ENCODE measurements at regions not wholly inside any gene's neighbourhood (a gene's known extent, or its start where the extent isn't known, plus 50 kb on each side); places are given as distances from the start of the nearest gene placed in this dataset.
A peak's percentile ranks its signal among the peaks of the same experiment; 100 is the strongest.
"Not testable (repeated sequence)": the region's sequence is repeated elsewhere in the genome, so short reads cannot be mapped to it uniquely, and the experiment has no call there.

DNA sequence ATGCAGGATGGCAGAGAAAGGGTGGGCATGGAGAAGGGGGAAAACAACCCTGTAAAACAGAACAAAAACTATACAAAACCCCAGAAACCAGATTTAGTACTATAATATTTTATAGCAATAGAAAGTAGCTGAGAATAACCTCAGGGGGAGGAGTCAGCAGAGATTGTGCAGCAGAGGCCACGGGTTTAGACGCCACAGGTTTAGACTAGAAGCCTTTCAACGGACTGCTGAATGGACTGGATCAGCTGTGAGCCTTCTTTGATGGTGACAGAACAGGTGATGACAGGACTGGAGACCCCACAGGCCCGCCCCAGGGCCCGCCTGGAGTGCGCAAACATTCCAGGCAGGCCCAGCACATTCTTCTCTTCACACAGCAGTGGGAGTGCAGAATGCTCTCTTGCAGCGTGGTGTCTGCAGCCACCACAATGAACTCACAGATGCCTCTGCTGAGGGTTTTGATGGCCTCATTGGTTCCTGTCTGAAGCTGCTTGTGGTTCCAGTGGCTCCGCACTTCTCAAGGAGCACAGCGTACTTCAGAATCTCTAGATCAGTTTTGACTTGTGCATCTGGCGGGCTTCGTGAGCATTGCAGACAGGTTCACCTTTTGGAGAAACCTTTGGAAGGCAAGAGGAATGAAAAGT lies 65.6 kb downstream of the PPIAL4D start:
- CTCF ChIA-PET; DNase-seq; ATAC-seq (ENCODE audit: low read depth); H3K27me3 Mint-ChIP-seq; H3K9ac ChIP-seq (ENCODE audit: low read length); H3K36me3 ChIP-seq (replicated peaks in 1 of 2; ENCODE audit: control extremely low read depth in 1 of 2, control insufficient read depth in 1 of 2, extremely low read depth in 1 of 2, insufficient read depth in 2 of 2, low read length in 1 of 2); H3K4me1 ChIP-seq (ENCODE audit: control insufficient read depth in 2 of 2, insufficient read depth in 2 of 2, low read length in 2 of 2); H3K79me2 ChIP-seq (ENCODE audit: control insufficient read depth, insufficient read depth, low read length); H3K9me3 ChIP-seq (ENCODE audit: control extremely low read depth in 1 of 3, control insufficient read depth in 2 of 3, insufficient read depth in 1 of 3, low read length in 2 of 3); H3K4me1 Mint-ChIP-seq; intact Hi-C loops (cut with micrococcal nuclease); H3K4me2 ChIP-seq (replicated peaks; ENCODE audit: low read depth, low read length, poor library complexity, severe bottlenecking); H3K4me3 ChIP-seq (ENCODE audit: control extremely low read depth in 1 of 5, extremely low read depth in 1 of 5, insufficient read depth in 1 of 5, low read depth in 2 of 5, low read length in 4 of 5); POLR2A ChIA-PET; H3K27me3 ChIP-seq (replicated peaks in 1 of 4; ENCODE audit: control extremely low read depth in 1 of 4, control insufficient read depth in 3 of 4, insufficient read depth in 4 of 4, low read length in 3 of 4); H4K20me1 ChIP-seq (ENCODE audit: control insufficient read depth, insufficient read depth, low read length, poor library complexity, severe bottlenecking); H2AFZ ChIP-seq (ENCODE audit: insufficient read depth, low read depth, low read length, poor library complexity, severe bottlenecking); H3K4me3 Mint-ChIP-seq; H3K27ac Mint-ChIP-seq; H3K9me3 Mint-ChIP-seq (ENCODE audit: insufficient read depth); H3K27ac ChIP-seq (ENCODE audit: low read length in 2 of 2): not testable (repeated sequence)
- whole genome bisulfite sequencing (ENCODE audit: insufficient coverage) = 82% methylated on average over 3 of the region's 11 CpGs

DNA sequence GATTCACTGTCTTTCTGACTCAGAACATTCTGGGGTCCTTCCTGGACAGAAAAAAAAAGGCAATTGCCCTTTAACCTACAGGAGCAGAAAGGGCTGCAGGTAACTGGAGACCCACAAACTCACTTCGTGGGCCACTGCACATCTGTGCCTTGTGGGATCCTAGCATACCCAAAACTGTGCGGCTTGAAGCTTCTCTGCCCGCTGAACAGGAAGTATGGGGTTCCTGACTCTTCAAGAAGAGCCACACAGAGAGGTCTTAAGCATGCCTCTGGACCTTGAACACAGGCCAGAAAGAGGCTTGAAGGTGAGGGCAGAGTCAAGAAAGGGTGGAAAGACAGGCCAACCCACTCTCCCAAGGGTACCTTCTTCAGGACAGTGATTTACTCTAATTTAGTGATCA lies 67.6 kb downstream of the PPIAL4D start:
- H3K4me3 Mint-ChIP-seq; H3K9ac ChIP-seq (ENCODE audit: low read length); POLR2A ChIA-PET; H4K20me1 ChIP-seq (ENCODE audit: control insufficient read depth, insufficient read depth, low read length, poor library complexity, severe bottlenecking); H3K9me3 ChIP-seq (ENCODE audit: control extremely low read depth in 1 of 3, control insufficient read depth in 2 of 3, insufficient read depth in 1 of 3, low read length in 2 of 3); H3K4me2 ChIP-seq (replicated peaks; ENCODE audit: low read depth, low read length, poor library complexity, severe bottlenecking); H3K4me1 Mint-ChIP-seq; H3K79me2 ChIP-seq (ENCODE audit: control insufficient read depth, insufficient read depth, low read length); CTCF ChIA-PET; DNase-seq; H3K4me1 ChIP-seq (ENCODE audit: control insufficient read depth in 2 of 2, insufficient read depth in 2 of 2, low read length in 2 of 2); H3K27ac ChIP-seq (ENCODE audit: low read length in 2 of 2); H3K27me3 ChIP-seq (replicated peaks in 1 of 4; ENCODE audit: control extremely low read depth in 1 of 4, control insufficient read depth in 3 of 4, insufficient read depth in 4 of 4, low read length in 3 of 4); H2AFZ ChIP-seq (ENCODE audit: insufficient read depth, low read depth, low read length, poor library complexity, severe bottlenecking); H3K9me3 Mint-ChIP-seq (ENCODE audit: insufficient read depth); H3K27ac Mint-ChIP-seq; H3K36me3 ChIP-seq (replicated peaks in 1 of 2; ENCODE audit: control extremely low read depth in 1 of 2, control insufficient read depth in 1 of 2, extremely low read depth in 1 of 2, insufficient read depth in 2 of 2, low read length in 1 of 2); ATAC-seq (ENCODE audit: low read depth); intact Hi-C loops (cut with micrococcal nuclease); H3K4me3 ChIP-seq (ENCODE audit: control extremely low read depth in 1 of 5, extremely low read depth in 1 of 5, insufficient read depth in 1 of 5, low read depth in 2 of 5, low read length in 4 of 5); H3K27me3 Mint-ChIP-seq: not testable (repeated sequence)
- no CpG with 5 or more reads among the region's 3 CpGs for WGBS (ENCODE audit: insufficient coverage)

DNA sequence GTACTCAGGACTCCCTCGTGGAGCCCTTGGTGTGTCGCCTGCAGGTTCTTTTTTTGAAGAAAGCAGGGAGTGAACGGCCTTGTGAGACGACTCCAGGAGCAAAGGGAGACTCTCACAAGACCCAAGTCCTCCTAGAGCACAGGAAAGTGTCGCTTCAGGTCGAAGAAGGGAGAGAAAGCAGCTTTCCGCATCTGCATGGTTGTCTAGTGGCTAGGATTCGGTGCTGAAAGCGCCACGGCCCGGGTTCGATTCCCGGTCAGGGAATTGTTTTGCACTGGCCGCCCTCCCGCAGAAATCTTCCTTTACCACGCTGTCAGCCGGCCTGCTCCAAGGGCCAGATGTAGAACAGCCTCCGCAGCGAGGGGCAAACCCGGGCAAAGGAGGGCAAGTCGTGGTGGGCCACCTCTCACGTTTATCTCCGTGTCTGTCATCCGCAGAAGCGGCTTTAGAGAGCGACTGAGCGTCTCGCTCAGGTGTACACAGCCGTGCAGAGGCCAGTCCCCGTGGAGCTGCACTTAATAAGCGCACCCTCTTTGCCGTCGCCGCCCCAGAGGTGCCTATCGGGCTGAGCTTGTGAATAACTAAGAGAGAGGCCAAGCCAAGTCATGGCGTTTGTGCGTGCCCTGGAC lies 72.6 kb downstream of the FAM72D start:
- H4K20me1 ChIP-seq (ENCODE audit: control insufficient read depth, insufficient read depth, low read length, poor library complexity, severe bottlenecking); H2AFZ ChIP-seq (ENCODE audit: insufficient read depth, low read depth, low read length, poor library complexity, severe bottlenecking); H3K4me1 ChIP-seq (ENCODE audit: control insufficient read depth in 2 of 2, insufficient read depth in 2 of 2, low read length in 2 of 2); H3K4me3 ChIP-seq (ENCODE audit: control extremely low read depth in 1 of 5, extremely low read depth in 1 of 5, insufficient read depth in 1 of 5, low read depth in 2 of 5, low read length in 4 of 5); H3K27ac ChIP-seq (ENCODE audit: low read length in 2 of 2); H3K4me1 Mint-ChIP-seq; CTCF ChIA-PET; H3K4me2 ChIP-seq (replicated peaks; ENCODE audit: low read depth, low read length, poor library complexity, severe bottlenecking); POLR2A ChIA-PET; H3K9me3 ChIP-seq (ENCODE audit: control extremely low read depth in 1 of 3, control insufficient read depth in 2 of 3, insufficient read depth in 1 of 3, low read length in 2 of 3); H3K27me3 ChIP-seq (replicated peaks in 1 of 4; ENCODE audit: control extremely low read depth in 1 of 4, control insufficient read depth in 3 of 4, insufficient read depth in 4 of 4, low read length in 3 of 4); H3K27me3 Mint-ChIP-seq; intact Hi-C loops (cut with micrococcal nuclease); H3K9ac ChIP-seq (ENCODE audit: low read length); H3K79me2 ChIP-seq (ENCODE audit: control insufficient read depth, insufficient read depth, low read length); H3K36me3 ChIP-seq (replicated peaks in 1 of 2; ENCODE audit: control extremely low read depth in 1 of 2, control insufficient read depth in 1 of 2, extremely low read depth in 1 of 2, insufficient read depth in 2 of 2, low read length in 1 of 2); H3K9me3 Mint-ChIP-seq (ENCODE audit: insufficient read depth): not testable (repeated sequence)
- Mint-ChIP-seq H3K27ac (peak overlapping the region; percentile 1), H3K4me3 (peak overlapping the region; percentile 83)
- peak; percentile 12 for DNase-seq
- peak; percentile 51 for ATAC-seq (ENCODE audit: low read depth)
- WGBS (ENCODE audit: insufficient coverage) = 79% methylated on average over 10 of the region's 37 CpGs

DNA sequence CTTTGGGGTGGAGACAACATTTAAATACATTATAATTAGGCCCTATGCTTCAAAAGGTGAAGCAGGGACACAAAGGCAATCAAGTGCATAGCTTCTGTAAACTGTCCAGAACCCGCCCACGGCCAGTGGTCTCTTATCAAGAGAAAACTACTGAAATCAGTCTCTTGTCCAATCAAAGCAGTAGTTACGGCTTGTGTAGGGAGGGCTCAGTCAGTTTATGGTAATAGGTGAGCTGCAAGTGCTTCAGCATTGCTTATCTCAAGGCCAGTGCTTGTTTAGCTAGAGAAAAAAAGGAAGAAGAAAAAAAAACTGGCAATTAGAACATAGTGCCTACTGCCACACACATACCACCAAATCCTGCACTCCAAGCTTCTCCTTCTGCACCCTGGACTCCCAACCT lies 68.6 kb downstream of the FAM72D start:
- H3K79me2 ChIP-seq (ENCODE audit: control insufficient read depth, insufficient read depth, low read length); H3K36me3 ChIP-seq (replicated peaks in 1 of 2; ENCODE audit: control extremely low read depth in 1 of 2, control insufficient read depth in 1 of 2, extremely low read depth in 1 of 2, insufficient read depth in 2 of 2, low read length in 1 of 2); DNase-seq; H3K9ac ChIP-seq (ENCODE audit: low read length); H3K4me1 Mint-ChIP-seq; H3K9me3 ChIP-seq (ENCODE audit: control extremely low read depth in 1 of 3, control insufficient read depth in 2 of 3, insufficient read depth in 1 of 3, low read length in 2 of 3); ATAC-seq (ENCODE audit: low read depth); H4K20me1 ChIP-seq (ENCODE audit: control insufficient read depth, insufficient read depth, low read length, poor library complexity, severe bottlenecking); intact Hi-C loops (cut with micrococcal nuclease); H2AFZ ChIP-seq (ENCODE audit: insufficient read depth, low read depth, low read length, poor library complexity, severe bottlenecking); H3K4me2 ChIP-seq (replicated peaks; ENCODE audit: low read depth, low read length, poor library complexity, severe bottlenecking); H3K27me3 ChIP-seq (replicated peaks in 1 of 4; ENCODE audit: control extremely low read depth in 1 of 4, control insufficient read depth in 3 of 4, insufficient read depth in 4 of 4, low read length in 3 of 4); POLR2A ChIA-PET; H3K27me3 Mint-ChIP-seq; H3K9me3 Mint-ChIP-seq (ENCODE audit: insufficient read depth); H3K27ac Mint-ChIP-seq; CTCF ChIA-PET; H3K4me3 Mint-ChIP-seq; H3K4me1 ChIP-seq (ENCODE audit: control insufficient read depth in 2 of 2, insufficient read depth in 2 of 2, low read length in 2 of 2); H3K4me3 ChIP-seq (ENCODE audit: control extremely low read depth in 1 of 5, extremely low read depth in 1 of 5, insufficient read depth in 1 of 5, low read depth in 2 of 5, low read length in 4 of 5); H3K27ac ChIP-seq (ENCODE audit: low read length in 2 of 2): not testable (repeated sequence)
- no CpG with 5 or more reads among the region's 3 CpGs for WGBS (ENCODE audit: insufficient coverage)

Measured in B cell (primary cell).